Stimulated activated CD8-positive, alpha-beta memory T cell treated with anti-CD3 and anti-CD28 coated beads, Interleukin-2, amount 100 ng/mL, for 1 hour (primary cell): ENCODE measurements at regions not wholly inside any gene's neighbourhood (a gene's known extent, or its start where the extent isn't known, plus 50 kb on each side); places are given as distances from the start of the nearest gene placed in this dataset.
A peak's percentile ranks its signal among the peaks of the same experiment; 100 is the strongest.

ENCODE experiments used
- DNase-seq, 2 donors: peaks; one replicate each; pipeline ENCODE4 v3.0.0-alpha.2; 2020; ENCODE audit warnings: low read depth in 2 of 2

DNA sequence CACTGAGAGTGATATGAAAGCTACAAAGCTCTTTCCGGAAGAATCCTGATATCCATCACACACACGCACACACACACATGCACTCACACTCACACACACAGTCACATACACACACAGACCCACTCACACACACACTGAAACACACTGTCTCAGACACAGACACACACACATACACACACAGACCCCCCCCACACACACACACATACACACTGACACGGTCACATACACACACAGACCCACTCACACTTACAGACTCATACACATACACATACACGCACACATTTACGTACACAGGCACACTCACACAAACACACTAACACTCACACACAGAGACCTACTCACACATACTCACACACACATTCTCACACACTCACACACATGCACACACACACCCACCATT is 58.6 kb downstream of the LIG4 start:
- DNase-seq, result no peak

DNA sequence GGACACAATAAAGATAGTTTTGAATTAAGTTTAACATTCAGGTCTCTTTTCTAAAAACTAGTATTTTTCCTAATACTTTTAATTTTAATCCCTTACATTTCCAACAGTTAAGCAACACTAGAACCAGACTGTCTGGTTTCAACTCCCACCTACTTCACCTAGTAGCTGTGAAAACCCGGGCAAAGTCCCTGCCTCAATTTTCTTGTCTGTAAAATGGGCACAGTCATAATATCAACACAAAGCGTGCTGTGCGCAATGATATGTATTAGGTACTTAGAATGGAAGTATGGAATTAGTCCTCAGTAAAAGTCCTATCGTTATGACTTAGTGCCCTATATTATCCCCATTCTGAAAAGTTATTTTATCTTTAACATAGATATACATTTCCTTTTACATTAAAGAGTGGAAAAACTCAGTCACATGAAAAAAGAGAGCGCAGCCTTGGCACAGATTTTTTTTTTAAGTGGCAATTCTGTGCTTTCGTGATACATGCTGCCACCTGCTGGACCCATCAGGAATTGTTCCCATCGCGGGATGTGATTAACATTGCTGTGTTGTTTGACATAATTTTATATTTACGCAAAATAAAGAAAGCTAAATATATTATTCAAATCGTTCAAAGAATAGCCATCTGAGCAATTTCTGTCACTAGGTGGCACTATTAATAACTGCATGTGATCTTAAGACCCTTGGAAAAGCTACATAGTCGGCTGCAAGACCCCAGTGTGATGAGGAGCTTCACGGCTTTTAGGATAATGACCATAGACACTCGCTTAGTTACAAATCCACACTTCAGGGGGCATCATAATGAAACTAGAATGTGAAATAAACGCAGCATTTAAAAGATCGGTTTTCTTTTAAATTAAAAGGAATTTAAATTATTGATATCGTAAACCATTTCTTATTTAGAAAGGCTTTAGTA is 59.9 kb downstream of the LIG4 start:
- DNase-seq, result peak; percentile 13

DNA sequence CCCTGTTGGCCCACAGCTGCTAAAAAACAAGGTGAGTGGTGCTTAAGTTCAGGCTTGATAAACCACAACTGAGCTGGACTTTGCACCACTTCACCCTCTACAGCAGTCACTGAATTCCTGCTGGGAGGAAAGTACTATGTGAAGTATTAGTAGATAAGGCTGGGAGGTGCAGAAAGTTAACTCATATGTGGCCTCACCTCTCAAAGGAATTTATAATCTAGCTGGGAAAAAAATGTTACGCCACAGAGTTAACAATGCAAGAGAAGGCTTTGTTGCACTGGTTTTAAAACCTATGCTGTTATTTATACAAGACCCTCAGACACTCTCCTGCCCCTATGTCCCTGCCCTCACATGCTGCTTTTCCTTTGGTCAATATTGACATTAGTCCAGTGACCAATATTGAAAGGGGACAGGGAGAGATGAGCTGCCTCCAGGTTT is 60.9 kb downstream of the LIG4 start:
- DNase-seq, result no peak

DNA sequence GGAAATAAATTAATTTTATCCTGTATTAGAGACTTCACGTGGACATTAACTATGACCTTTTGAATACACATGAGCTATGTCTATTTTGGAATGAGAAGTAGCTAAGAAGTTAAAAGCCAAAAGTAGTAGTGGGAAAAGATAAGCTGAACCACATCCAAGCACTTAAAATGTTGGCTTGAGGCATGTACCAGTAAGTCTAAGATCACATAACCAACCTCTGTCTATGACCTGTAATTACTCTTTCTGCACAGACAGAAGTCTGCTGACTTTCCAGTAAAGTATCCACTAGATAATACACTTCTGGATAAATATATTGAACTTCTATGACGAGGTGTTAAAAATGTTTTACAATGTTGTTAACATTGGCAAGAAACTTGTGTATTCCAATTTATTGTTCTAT is 68.7 kb downstream of the LIG4 start:
- no peak for DNase-seq

DNA sequence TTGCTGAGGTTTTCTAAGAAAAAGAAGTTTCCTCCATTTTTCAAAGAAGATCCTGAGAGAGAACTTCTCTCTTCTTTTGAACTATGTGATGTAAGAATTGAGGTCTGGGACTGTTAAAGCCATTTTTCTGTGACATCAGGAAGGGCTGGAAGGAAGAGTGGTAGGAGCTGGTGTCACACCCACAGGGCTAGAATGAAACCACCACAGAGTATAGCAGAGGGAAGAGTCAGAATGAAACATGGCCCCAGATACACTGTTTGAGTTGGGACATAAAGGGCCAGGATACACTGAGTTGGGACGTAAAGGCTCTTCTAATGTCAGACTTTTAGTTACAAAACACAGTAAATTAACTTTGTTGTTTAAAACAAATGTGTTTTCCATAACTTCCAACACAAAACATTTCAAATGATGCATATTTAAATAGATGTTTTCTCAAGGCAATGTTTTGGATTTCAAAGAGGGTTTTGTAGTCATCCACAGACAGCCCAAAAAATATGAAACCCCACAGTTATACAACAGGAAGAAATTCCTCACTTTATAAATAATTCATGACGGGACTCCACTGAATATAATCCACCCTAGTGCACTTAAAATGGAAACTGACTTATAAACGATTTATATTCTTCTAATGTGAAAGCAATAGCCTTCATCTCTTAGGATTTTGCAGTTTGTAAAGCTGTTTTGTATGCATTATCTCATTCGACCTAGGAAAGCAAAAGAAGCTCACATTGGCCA is 72.5 kb downstream of the LIG4 start:
- DNase-seq, result no peak

DNA sequence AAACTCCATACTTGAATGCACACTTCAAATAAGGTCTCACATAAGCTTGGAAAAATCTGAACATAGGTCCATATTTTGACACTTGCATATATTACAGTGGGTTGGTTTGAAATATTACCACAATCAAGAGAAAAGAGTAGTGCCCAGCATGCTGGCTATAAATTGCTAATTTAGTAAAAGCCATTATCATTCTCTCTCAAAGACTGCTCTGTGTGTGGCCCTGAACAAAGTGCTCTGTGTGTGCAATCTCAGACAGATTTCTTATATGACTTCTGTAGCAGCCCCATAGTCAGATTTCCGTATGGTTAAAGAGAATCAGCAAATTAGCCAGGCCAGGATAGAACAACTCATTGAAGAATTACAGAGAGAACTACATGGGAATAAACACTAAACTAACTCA is 78.2 kb downstream of the LIG4 start:
- no peak for DNase-seq

DNA sequence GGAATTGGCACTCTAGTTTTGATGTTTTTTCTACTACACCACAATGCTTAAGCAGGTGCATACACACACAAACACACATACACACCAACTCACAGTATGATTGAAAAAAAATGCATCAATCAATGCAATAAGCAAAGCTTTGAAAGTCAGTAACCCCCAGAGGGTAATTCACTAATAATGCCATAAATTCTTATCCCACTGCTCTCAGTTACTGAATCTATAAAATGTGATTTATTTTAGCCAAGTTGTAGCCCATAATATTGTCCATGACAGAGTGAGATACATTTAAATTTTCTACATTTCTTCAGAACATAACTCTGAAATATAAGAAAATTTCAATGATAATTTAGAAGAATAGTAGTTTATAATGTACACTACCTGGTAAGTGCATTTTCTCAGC is 87.9 kb downstream of the LIG4 start:
- DNase-seq, result no peak

DNA sequence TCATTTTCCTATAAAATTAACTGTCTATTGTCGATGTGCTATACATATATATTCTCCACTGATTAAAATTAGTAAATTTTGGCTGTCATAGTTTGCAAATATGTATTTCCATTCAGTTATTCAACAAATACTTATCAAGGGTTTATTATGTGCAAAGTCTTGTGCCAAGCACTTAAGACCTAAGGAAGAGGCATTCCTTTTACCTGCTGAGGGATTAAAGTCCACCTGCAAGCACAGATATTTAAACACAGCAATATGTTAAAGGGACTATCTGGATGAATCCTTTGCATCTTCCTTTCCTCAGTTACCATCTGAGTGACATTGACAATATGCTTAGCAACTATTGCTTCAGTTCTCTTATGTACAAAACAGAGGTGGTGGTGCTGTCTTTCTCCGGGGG is 89.3 kb downstream of the LIG4 start:
- no peak for DNase-seq

DNA sequence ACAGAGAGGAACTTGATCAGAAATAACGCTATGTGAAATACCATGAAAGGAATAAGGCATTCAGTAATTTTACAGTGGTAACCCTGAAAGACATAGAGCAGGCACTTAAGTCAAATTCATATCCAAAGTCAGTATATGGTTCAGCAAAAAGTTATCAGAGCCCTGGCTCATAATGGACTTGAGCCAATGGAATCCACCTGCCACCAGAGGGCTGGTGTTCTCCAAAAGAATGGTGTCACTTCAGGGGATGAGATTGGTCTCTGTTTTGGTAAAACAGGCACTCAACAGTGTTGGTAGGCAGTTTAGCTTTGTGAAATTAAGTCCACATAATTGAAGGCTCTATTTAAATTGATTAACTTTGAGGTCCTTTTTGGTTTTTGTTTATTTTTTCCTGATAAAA is 93.9 kb downstream of the LIG4 start:
- no peak for DNase-seq

DNA sequence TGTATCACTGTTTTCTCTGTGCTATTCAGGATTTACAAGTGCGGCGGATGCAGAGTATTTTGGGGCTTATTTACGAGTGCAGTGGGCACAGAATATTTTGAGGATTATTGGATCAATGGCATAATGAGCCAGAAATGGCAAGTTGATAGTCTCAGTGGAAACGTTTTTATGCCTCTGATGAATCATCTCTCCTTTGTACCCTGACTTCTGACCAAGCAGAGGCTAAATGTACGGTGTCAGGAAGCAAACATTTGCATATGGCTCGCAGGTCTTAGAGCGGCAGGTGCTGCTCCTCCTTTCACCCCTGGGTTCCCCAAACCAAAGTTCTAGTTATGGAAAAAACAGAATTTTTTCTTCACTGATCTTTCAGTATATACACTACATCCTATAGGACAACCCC is 94.5 kb downstream of the LIG4 start:
- DNase-seq, result no peak

DNA sequence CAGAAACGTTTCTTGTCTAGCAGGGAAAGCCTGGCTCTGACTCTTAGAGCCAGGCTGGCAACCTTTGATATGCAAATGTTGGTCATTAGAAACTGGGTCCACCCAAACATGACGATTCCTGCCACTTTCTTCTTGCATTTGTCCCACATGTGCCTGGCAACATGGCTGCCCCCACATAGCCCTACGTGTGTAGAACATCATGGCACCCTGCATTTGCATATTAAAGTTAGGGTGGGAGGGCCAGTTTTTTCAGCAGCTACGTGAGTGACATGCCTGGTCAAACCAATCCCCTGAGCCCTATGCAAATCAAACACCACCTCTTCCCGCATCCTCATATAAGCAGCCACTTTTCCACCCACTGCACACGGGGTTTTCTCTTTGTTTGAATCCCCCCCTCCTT is 95.0 kb downstream of the LIG4 start:
- no peak for DNase-seq

DNA sequence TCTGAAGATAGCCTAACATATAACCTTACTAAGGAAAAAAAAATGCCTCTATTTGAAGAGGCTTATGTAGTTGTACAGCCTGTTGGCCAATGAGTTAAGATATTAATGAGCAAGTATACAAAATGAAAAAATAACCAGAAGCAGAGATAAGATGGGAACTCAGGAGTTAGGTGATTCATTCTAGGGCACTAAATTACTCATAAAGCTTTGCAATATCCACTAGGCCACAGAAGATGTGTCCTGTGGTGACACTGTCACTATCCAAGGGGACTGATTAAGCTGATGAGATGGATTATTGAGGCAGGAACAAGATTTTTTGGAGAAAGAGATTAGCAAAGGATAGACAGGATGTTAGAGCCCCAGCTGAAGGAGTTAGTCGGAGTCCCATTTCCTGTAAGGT is 99.6 kb downstream of the LIG4 start:
- DNase-seq, result no peak

DNA sequence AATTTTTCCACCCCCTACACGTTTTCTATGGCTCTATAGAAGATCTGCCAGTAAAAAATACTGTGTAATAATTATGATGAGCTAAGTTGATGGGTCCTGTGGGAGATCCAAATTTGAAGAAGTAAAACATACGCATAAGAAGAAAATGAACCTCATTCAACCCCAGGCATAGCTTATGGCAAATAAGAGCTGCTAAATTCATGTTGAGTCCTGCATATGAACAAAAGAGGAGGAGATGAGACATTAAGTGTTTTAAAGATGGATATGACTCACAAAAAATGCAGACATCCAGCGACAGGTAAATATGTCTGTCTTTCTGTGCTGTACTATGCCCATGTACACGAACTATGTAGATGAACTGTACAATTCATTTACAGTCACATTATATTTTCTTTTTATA is 101.9 kb downstream of the LIG4 start:
- DNase-seq, result no peak

DNA sequence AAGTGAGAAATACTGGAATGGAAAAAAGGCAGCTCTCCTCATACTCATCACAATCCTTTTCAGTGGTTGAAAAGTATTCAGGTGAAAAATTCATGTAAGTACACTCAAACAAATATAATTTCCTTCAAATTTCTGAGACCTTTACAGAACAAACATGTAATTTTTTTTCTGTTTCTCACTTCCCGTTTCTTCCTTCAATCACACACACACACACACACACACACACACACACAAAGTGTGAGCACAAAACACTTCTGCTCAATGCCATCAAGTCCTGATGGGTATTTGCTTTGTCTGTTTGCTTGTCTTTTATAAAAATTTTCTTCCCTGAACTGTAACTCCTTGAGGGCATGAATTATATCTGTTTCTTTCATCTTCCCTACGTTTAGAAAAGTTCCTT is 110.6 kb downstream of the LIG4 start:
- DNase-seq, result no peak

DNA sequence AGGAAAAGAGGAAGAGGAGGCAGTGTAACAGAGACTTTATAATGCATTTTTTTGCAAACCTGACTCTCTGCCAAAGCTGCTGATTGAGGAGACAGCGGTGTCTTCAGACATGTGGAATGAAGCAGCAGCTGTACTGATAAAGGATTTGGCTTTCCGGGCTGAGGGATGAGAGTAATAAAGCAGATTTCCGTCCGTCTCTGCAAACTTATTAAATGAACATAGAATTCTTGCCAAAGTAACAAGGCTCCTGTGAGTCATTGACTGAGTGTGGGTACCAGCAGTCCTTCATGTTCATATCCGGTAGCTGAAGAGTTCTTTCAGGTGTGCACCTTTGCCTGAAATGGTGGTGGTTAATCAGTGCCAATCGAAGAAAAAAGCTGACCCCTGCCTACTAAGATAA is 112.6 kb downstream of the LIG4 start:
- no peak for DNase-seq

DNA sequence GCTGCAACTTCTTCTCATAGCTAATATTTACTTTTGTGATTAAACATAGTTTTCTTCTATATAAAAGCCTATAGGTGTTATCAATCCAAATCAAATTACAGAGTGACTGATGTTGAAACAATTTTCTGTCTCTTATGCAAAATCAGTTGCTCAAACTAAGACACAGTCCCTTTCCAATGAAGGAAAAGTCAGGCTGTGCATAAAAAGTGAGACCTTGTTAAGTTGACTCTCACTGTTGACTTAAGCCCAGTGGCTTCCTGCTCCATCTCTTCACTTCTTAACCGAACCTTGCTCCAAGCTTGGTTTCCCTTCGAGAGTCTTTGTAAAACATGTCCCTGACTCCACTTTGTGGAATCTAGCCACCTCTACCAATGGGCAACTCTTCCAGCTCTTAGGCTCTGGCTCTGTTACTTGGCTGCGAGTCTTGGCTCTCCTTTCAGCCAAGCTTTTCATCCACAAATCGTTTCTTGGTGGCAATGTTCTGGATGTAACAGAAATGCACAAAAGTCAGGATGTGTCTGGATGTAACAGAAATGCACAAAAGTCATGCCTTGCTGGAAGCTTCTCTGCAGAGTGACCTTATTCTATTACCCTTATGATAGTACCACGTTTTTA is 118.9 kb downstream of the LIG4 start:
- DNase-seq, result no peak

DNA sequence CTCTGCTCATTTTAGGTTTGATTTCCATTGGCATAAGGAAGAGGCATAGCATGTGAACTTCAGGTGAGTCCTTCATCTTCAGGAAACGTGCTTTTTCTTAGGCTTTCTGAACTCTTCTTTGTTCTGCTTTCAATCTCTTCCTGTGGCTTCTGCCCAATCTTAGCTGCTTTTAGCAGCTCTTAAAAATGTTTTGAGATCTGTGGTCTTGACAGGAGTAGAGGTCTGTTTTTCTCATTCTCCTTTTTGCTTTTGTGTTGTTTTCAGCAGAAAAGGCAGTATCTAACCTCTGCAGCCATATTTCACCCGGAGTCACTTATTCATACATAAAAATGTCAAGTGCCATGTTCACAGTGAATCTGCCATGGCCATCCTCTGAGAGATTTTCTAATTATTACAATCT is 120.3 kb downstream of the LIG4 start:
- no peak for DNase-seq

DNA sequence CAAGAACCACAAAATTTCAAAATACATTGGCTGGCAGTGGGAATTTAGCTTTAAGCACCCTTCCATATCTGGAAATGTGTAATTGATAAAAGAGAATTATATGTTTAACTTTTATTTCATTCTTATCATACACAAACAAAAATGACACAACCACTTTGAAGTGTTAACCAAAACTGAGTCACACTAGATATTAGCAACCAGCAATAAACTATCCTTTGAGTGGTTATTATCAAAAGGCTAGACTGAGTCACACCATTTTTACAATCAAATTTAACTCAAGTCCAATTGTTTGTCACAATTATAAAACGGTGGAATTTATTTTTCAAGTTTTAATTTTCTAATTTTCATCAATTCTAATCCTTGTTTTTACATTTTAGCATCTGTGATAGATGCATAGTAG is 121.7 kb downstream of the LIG4 start:
- no peak for DNase-seq

DNA sequence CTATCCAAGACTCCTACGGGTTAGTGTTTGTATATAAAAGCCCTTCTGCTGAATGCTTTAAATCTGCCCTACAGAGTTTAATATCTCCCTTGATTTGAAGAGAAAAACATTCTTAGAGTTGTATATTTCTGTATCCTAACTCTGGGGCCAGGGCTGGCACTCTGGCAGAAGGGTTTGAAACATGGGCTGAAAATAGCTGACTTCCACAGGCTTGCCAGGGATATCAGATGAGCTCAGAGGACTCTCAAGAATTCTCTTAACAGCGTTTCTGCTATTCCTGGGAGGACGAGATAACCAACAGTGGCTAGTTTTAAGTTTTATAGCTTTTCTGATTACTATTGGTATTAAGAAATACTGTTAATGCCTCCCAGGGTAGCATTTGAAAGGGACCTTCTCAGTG is 127.5 kb downstream of the LIG4 start:
- no peak for DNase-seq

DNA sequence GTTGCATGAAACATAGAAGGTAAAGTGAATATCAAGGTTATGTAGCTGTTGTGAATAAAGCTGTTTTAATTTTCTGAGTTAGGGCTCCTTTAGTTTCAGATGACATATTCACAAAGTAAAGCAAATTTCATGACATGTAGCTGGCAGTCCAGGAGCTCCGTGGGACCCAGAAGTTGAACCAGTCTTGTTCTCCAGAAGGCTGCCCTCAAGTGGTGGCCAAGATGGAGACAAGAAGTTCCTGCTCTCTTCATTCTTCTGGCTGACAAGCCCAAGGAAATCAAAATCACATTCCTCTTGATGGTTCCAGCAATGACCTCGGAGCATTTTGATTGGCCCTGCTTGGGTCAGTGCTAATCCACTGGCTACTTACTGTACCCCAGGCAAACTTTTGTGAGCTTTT is 128.7 kb downstream of the LIG4 start:
- no peak for DNase-seq

DNA sequence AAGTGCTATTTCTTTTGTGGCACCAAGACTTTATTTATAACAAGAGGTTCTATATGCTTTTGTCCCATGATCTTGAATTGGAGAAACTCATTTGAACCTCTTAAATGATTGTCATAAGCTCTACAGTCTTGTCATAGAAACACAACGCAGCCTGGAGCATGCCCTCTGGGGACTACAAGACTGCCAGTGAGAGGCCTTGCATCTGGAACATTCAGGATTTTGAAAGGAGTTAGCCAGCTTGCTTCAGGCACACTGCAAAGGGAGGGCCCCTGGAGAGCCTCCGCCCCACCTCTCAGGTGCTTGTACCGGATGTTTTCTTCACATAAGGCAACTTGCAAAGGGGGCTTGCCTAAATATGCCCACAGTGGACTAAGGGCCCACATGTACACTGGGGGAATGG is 130.5 kb downstream of the LIG4 start:
- no peak for DNase-seq

DNA sequence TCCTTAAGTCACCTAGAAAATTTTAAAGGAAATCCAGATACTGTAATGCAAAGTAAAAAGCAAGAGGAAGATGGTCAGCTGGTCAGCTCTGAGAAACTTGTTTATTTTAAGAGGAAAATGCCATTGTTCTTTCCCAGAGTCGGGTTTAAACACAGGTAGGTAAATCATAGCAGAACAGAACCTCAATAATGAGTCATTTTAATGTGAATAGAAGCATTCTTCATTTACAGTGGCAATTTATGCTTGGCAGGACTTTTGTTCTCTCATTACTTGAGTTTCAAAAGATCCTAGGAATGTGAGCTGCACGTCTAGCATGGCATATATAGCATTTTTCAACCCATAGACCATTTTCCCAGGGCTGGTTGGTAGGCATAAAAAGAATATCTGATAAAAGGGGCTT is 132.3 kb downstream of the LIG4 start:
- DNase-seq, result no peak

DNA sequence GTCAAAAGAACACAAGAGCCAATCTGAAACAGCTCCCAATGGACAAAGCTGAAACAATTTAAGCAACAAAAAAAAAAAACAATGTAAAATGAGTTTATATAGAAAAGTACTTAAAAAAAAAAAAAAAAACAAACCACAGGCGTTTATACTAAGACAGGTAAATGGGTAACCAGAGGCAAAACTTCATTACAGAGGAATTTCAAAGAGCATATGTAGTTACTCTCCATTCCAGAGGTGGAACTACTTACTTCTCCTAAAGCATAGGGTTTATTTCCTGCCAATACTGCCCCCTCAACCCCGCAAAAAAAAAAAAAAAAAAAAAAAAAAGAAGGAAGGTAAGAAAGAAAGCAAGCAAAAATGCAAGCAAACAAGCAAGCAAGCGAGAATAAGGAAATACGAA is 132.9 kb downstream of the LIG4 start:
- DNase-seq, result no peak
